ENCODE measurements at regions not wholly inside any gene's neighbourhood (a gene's known extent, or its start where the extent isn't known, plus 50 kb on each side); places are given as distances from the start of the nearest gene placed in this dataset.

- H3K9me3 ChIP-seq = no peaks in the 10 kb centered on the region
- no peaks in the 10 kb centered on the region for H3K36me3 ChIP-seq
- H3K27me3 ChIP-seq = peaks cover 0 to 18% (median 0%) of the 10 kb centered on the region in 4 donors
- intact Hi-C loops (cut with DNase I) = no loop called here
- H3K4me1 ChIP-seq = no peaks in the 10 kb centered on the region
- TF ChIP-seq POLR2A (IDR thresholded peaks at IDR 0.05) = no peak
- TF ChIP-seq, protein P1, sequence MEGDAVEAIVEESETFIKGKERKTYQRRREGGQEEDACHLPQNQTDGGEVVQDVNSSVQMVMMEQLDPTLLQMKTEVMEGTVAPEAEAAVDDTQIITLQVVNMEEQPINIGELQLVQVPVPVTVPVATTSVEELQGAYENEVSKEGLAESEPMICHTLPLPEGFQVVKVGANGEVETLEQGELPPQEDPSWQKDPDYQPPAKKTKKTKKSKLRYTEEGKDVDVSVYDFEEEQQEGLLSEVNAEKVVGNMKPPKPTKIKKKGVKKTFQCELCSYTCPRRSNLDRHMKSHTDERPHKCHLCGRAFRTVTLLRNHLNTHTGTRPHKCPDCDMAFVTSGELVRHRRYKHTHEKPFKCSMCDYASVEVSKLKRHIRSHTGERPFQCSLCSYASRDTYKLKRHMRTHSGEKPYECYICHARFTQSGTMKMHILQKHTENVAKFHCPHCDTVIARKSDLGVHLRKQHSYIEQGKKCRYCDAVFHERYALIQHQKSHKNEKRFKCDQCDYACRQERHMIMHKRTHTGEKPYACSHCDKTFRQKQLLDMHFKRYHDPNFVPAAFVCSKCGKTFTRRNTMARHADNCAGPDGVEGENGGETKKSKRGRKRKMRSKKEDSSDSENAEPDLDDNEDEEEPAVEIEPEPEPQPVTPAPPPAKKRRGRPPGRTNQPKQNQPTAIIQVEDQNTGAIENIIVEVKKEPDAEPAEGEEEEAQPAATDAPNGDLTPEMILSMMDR (IDR thresholded peaks at IDR 0.05) = no peak
- no peak for DNase-seq
- H3K27ac ChIP-seq = no peak overlapping the region
- 60 to 70% methylated on average over 9 to 10 of the region's 10 CpGs for WGBS, 2 donors
- H3K4me3 ChIP-seq = no peak overlapping the region
These were observed 281.9 kb upstream of the POU3F1 start for GRCh38 chr1:38328278-38329035.

DNA sequence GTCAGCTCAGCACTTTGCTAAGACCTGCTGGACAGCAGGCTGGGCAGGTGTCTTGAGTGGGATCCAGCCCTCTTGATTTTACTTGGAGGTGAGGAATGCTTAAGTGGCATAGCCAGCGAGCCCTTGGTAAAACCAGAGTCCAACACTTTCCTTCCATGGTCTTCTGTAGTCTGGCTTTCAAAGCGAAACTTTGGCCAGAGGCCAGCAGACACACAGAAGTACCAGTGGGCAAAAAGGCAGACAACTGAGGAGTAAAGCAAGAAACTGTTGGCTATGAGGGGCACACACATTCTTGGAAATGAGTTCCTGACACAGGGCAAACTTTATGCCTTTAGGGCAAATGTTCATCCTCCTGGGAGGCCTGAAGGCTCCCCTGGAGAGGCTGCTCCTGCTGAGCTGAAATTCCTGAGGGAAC is 281.0 kb upstream of the POU3F1 start:
- peaks cover 0 to 24% (median 0%) of the 10 kb centered on the region in 4 donors for H3K27me3 ChIP-seq

GRCh38 chr1:38326856-38327255 is 280.3 kb upstream of the POU3F1 start:
- no peak for DNase-seq
- peaks cover 0 to 28% (median 0%) of the 10 kb centered on the region in 4 donors for H3K27me3 ChIP-seq
- intact Hi-C loops (cut with DNase I) = no loop called here
- no peaks in the 10 kb centered on the region for H3K36me3 ChIP-seq
- WGBS, 2 donors = 95% methylated on average over 9 of the region's 9 CpGs
- H3K4me1 ChIP-seq = no peaks in the 10 kb centered on the region
- H3K9me3 ChIP-seq = no peaks in the 10 kb centered on the region
- H3K4me3 ChIP-seq = no peak overlapping the region
- no peak overlapping the region for H3K27ac ChIP-seq
- TF ChIP-seq POLR2A (IDR thresholded peaks at IDR 0.05) = no peak
- TF ChIP-seq, protein P1 (IDR thresholded peaks at IDR 0.05) = no peak

More for the DNA sequence above, 281.0 kb upstream of the POU3F1 start:
- H3K4me3 ChIP-seq = no peak overlapping the region
- WGBS, 2 donors = 53 to 86% methylated on average over 1 to 2 of the region's 2 CpGs
- no peaks in the 10 kb centered on the region for H3K36me3 ChIP-seq
- H3K9me3 ChIP-seq = no peaks in the 10 kb centered on the region
- intact Hi-C loops (cut with DNase I) = no loop called here
- H3K27ac ChIP-seq = no peak overlapping the region
- no peak for DNase-seq
- H3K4me1 ChIP-seq = no peaks in the 10 kb centered on the region
- TF ChIP-seq, protein P1 (IDR thresholded peaks at IDR 0.05) = no peak
- no peak for TF ChIP-seq POLR2A (IDR thresholded peaks at IDR 0.05)

DNA sequence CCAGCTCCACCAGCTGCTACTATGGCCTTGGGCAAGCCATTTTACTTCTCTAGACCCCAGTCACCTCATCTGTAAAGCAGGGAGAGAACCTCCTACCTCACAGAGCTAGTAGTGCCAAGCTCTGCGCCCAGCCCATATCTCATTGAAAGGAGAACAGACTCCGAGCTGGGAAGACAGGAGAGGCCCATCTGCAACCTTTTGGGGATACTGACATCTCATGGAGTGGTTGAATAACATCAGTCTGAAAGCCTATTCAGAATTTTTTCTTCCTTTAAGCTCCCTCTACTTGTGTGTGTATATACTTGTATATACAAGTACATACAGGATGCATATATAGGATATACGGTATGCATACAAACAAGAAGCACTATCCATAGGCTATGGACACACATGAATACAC is 279.5 kb upstream of the POU3F1 start:
- no peak overlapping the region for H3K4me3 ChIP-seq

GRCh38 chr1:38312753-38313152 is 266.2 kb upstream of the POU3F1 start:
- Histone ChIP-seq H3K4me3 (no peak overlapping the region), H3K27ac (no peak overlapping the region), H3K36me3 (no peaks in the 10 kb centered on the region), H3K4me1 (peaks cover 0 to 4% (median 0%) of the 10 kb centered on the region in 3 donors), H3K27me3 (peaks cover 0 to 40% (median 0%) of the 10 kb centered on the region in 4 donors), H3K9me3 (peaks cover 0 to 5% (median 0%) of the 10 kb centered on the region in 3 donors)
- TF ChIP-seq, protein P1 (IDR thresholded peaks at IDR 0.05) = no peak
- no peak for TF ChIP-seq POLR2A (IDR thresholded peaks at IDR 0.05)
- DNase-seq = no peak
- 81 to 83% methylated on average over 2 of the region's 2 CpGs for WGBS, 2 donors
- intact Hi-C loops (cut with DNase I) = no loop called here

More for the DNA sequence above, 279.5 kb upstream of the POU3F1 start:
- no peaks in the 10 kb centered on the region for H3K9me3 ChIP-seq
- no peak for TF ChIP-seq POLR2A (IDR thresholded peaks at IDR 0.05)
- TF ChIP-seq, protein P1 (IDR thresholded peaks at IDR 0.05) = no peak
- intact Hi-C loops (cut with DNase I) = no loop called here
- no peak overlapping the region for H3K27ac ChIP-seq
- 22 to 40% methylated on average over 3 of the region's 3 CpGs for WGBS, 2 donors
- no peaks in the 10 kb centered on the region for H3K36me3 ChIP-seq
- no peaks in the 10 kb centered on the region for H3K4me1 ChIP-seq
- H3K27me3 ChIP-seq = peaks cover 0 to 28% (median 0%) of the 10 kb centered on the region in 4 donors
- DNase-seq = no peak
